Prostate gland (tissue), 2 donors: ENCODE measurements at regions not wholly inside any gene's neighbourhood (a gene's known extent, or its start where the extent isn't known, plus 50 kb on each side); places are given as distances from the start of the nearest gene placed in this dataset.

Experiments
- POLR2AphosphoS5 ChIP-seq: sonication (generic); formaldehyde crosslinking; IDR thresholded peaks from one replicate; pipeline ENCODE4 v1.6.1; 2017; ENCODE audit warnings: antibody characterized with exemption
- TF ChIP-seq, protein P1 (sequence below), 4 experiments: fragments of 200-600 bp in 2 of 4; fragments of 450-650 bp in 2 of 4; sonication (generic) in 2 of 4; IDR thresholded peaks; 1 replicate in 3 of 4; 2 replicates in 1 of 4; pipeline ENCODE4 v1.5.1; 2016 to 2019; ENCODE audit warnings: antibody characterized with exemption in 4 of 4, mild to moderate bottlenecking in 2 of 4, moderate library complexity in 2 of 4

DNA sequence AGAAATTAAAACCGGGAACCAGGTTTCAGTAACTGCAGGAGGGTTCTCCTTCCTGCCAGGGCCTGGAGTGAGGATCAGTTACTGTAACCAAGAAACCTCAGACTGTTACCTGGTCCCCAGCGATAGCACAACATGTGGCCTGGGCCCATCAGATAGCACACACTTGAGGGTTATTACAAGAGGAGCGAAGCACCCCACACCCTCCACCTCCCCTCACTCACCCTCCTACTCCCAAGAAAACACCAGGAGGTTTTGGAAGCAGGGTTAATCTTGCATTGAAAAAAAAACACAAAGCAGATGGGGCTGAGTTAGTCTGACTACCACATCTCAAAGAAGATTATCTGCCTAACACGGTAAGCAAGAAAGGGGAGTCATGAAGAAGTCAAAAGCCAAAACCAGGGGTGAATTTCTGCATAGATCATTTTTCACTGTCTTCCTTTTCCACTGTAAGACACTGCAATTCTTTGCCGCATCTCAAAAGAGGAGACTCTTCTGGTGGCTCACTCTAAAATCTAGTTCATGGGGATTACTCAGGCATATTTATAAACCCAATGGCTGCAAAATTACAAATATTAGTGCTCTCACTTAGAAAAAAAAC, 75.9 kb upstream of the DOCK9 start:
- TF ChIP-seq POLR2AphosphoS5: no peak
- TF ChIP-seq, protein P1, sequence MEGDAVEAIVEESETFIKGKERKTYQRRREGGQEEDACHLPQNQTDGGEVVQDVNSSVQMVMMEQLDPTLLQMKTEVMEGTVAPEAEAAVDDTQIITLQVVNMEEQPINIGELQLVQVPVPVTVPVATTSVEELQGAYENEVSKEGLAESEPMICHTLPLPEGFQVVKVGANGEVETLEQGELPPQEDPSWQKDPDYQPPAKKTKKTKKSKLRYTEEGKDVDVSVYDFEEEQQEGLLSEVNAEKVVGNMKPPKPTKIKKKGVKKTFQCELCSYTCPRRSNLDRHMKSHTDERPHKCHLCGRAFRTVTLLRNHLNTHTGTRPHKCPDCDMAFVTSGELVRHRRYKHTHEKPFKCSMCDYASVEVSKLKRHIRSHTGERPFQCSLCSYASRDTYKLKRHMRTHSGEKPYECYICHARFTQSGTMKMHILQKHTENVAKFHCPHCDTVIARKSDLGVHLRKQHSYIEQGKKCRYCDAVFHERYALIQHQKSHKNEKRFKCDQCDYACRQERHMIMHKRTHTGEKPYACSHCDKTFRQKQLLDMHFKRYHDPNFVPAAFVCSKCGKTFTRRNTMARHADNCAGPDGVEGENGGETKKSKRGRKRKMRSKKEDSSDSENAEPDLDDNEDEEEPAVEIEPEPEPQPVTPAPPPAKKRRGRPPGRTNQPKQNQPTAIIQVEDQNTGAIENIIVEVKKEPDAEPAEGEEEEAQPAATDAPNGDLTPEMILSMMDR (IDR thresholded peaks at IDR 0.05): no peak
